OCI-LY1 (cell line): ENCODE measurements at regions not wholly inside any gene's neighbourhood (a gene's known extent, or its start where the extent isn't known, plus 50 kb on each side); places are given as distances from the start of the nearest gene placed in this dataset.
"Not testable (repeated sequence)": the region's sequence is repeated elsewhere in the genome, so short reads cannot be mapped to it uniquely, and the experiment has no call there.

Source experiments
- H2AFZ ChIP-seq: fragments of 200-600 bp; sonication (generic), shearing (Covaris generic); 2 replicates; pipeline ENCODE4 v1.6.0; 2014; ENCODE audit warnings: antibody characterized with exemption, mild to moderate bottlenecking, low read length
- H3F3A ChIP-seq: fragments of 200-600 bp; sonication (generic), shearing (Covaris generic); 2 replicates; pipeline ENCODE4 v1.6.0; 2014; ENCODE audit warnings: mild to moderate bottlenecking, antibody characterized with exemption, low read length, moderate library complexity; ENCODE audit not compliant: insufficient read depth
- H3K27ac ChIP-seq: fragments of 200-600 bp; sonication (generic); 2 replicates; pipeline ENCODE4 v1.5.1; 2014; ENCODE audit warnings: low read length, mixed run types, mild to moderate bottlenecking, low read depth; ENCODE audit not compliant: poor library complexity, severe bottlenecking
- H3K27me3 ChIP-seq: fragments of 200-600 bp; sonication (generic); 2 replicates; pipeline ENCODE4 v1.6.0; 2014; ENCODE audit warnings: antibody characterized with exemption, mild to moderate bottlenecking, low read length, moderate library complexity; ENCODE audit not compliant: insufficient read depth
- H3K36me3 ChIP-seq: fragments of 200-600 bp; sonication (generic); 2 replicates; pipeline ENCODE4 v1.6.1; 2014; ENCODE audit warnings: mild to moderate bottlenecking, antibody characterized with exemption, low read length, moderate library complexity, mixed read lengths; ENCODE audit not compliant: insufficient read depth
- H3K4me1 ChIP-seq: fragments of 200-600 bp; sonication (generic); 2 replicates; pipeline ENCODE4 v1.5.1; 2014; ENCODE audit warnings: mild to moderate bottlenecking, low read length, moderate library complexity; ENCODE audit not compliant: insufficient read depth, severe bottlenecking
- H3K4me2 ChIP-seq: fragments of 200-600 bp; sonication (generic), shearing (Covaris generic); 2 replicates; pipeline ENCODE4 v1.6.1; 2014; ENCODE audit warnings: low read length
- H3K4me3 ChIP-seq: fragments of 200-600 bp; sonication (generic); 2 replicates; pipeline ENCODE4 v1.5.1; 2014; ENCODE audit warnings: low read length, low read depth, mild to moderate bottlenecking, mixed read lengths; ENCODE audit not compliant: poor library complexity, severe bottlenecking
- H3K79me2 ChIP-seq: fragments of 200-600 bp; shearing (Covaris generic); 2 replicates; pipeline ENCODE4 v1.6.1; 2016; ENCODE audit warnings: mixed run types, low read length, mixed read lengths; ENCODE audit not compliant: insufficient read depth
- H3K9ac ChIP-seq: fragments of 200-600 bp; sonication (generic), shearing (Covaris generic); 2 replicates; pipeline ENCODE4 v1.6.1; 2014; ENCODE audit warnings: mild to moderate bottlenecking, low read length, mixed read lengths
- H3K9me2 ChIP-seq: fragments of 200-600 bp; sonication (generic), shearing (Covaris generic); 2 replicates; pipeline ENCODE4 v1.6.1; 2014; ENCODE audit warnings: low read depth, mild to moderate bottlenecking, low read length, mixed read lengths
- H3K9me3 ChIP-seq: fragments of 200-600 bp; shearing (Covaris generic); 2 replicates; pipeline ENCODE4 v1.6.1; 2014; ENCODE audit warnings: low read length, mixed read lengths
- H4K20me1 ChIP-seq: fragments of 200-600 bp; sonication (generic), shearing (Covaris generic); 2 replicates; pipeline ENCODE4 v1.6.0; 2016; ENCODE audit warnings: mild to moderate bottlenecking, low read length; ENCODE audit not compliant: insufficient read depth
- CTCF ChIP-seq: fragments of 200-600 bp; sonication (generic), shearing (Covaris generic); IDR thresholded peaks from 2 replicates; pipeline ENCODE4 v1.5.1; 2017; ENCODE audit warnings: mild to moderate bottlenecking, antibody characterized with exemption, low read length, moderate library complexity, mixed read lengths
- EZH2 ChIP-seq: fragments of 200-600 bp; sonication (generic), shearing (Covaris generic); IDR thresholded peaks from 2 replicates; pipeline ENCODE4 v1.8.0; 2017; ENCODE audit warnings: borderline replicate concordance, mixed run types, mild to moderate bottlenecking, antibody characterized with exemption, low read length, moderate library complexity, mixed read lengths

GRCh38 chr2:17223211-17223610, 295.0 kb downstream of the RAD51AP2 start:
- Histone ChIP-seq H3F3A (no peaks in the 10 kb centered on the region), H3K9me2 (no peaks in the 10 kb centered on the region), H4K20me1 (no peaks in the 10 kb centered on the region), H3K9ac (no peak overlapping the region), H3K79me2 (no peaks in the 10 kb centered on the region), H2AFZ (no peak overlapping the region), H3K9me3 (no peaks in the 10 kb centered on the region), H3K4me3 (no peak overlapping the region), H3K4me1 (no peaks in the 10 kb centered on the region), H3K27ac (no peak overlapping the region), H3K27me3 (no peaks in the 10 kb centered on the region), H3K36me3 (no peaks in the 10 kb centered on the region), H3K4me2 (no peak overlapping the region)
- TF ChIP-seq CTCF (no peak), EZH2 (no peak)

DNA sequence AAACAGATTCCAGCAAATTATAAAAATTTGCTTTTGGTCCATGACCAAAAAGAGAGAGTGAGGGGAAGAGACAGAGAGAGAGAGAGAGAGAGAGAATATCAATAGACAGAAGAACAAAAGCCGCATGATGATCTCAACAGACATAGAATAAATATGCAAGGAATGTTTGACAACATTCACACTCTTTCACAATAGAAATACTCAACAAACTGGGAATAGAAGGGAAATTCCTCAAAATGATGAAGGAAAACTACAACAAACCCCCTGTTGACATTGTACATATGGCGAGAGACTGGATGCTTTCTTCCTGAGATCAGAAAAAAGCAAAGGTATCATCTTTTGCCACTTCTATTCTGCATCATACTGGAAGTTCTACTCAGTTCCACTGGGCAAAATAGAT, 309.7 kb downstream of the RAD51AP2 start:
- no peak for TF ChIP-seq CTCF
- TF ChIP-seq EZH2, result no peak
- Histone ChIP-seq H3K27ac (no peak overlapping the region), H3K4me3 (no peak overlapping the region), H3K4me1 (no peaks in the 10 kb centered on the region), H3K4me2 (no peak overlapping the region), H2AFZ (no peak overlapping the region), H3K9ac (no peak overlapping the region), H3K27me3 (no peaks in the 10 kb centered on the region), H3K79me2 (no peaks in the 10 kb centered on the region), H3F3A (no peaks in the 10 kb centered on the region), H4K20me1 (no peaks in the 10 kb centered on the region), H3K36me3 (no peaks in the 10 kb centered on the region), H3K9me2 (no peaks in the 10 kb centered on the region), H3K9me3 (no peaks in the 10 kb centered on the region)

- Histone ChIP-seq H3K27me3 (no peaks in the 10 kb centered on the region), H3K4me3 (no peak overlapping the region), H3F3A (no peaks in the 10 kb centered on the region), H2AFZ (no peak overlapping the region), H3K9ac (no peak overlapping the region), H3K9me2 (no peaks in the 10 kb centered on the region), H3K4me2 (no peak overlapping the region), H3K27ac (no peak overlapping the region), H3K79me2 (no peaks in the 10 kb centered on the region), H3K9me3 (no peaks in the 10 kb centered on the region), H4K20me1 (no peaks in the 10 kb centered on the region), H3K4me1 (no peaks in the 10 kb centered on the region), H3K36me3 (no peaks in the 10 kb centered on the region)
- no peak for TF ChIP-seq CTCF
- TF ChIP-seq EZH2, result no peak
These were observed 311.5 kb downstream of the RAD51AP2 start for GRCh38 chr2:17206771-17207170.

DNA sequence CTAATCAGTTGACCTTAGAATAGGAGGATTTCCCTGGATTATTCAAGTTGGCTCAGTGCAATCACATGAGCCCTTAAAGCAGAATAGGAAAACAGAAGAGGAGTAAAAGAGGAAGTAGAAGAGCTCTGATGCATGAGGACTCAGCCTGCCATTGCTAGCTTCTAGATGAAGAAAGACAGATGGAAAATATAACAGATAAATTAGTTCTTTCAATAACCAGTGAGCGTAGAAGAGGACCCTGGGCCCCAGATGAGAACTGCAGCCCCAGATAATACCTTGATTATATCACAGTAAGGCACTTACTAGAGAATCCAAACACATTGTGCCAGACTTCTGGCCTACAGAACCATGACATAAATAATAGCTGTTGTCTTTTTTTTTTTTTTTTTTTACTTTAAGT, 314.0 kb downstream of the RAD51AP2 start:
- not testable (repeated sequence) for H3K9ac ChIP-seq, H2AFZ ChIP-seq, H3K27me3 ChIP-seq, H3K4me3 ChIP-seq, H3K9me2 ChIP-seq, H4K20me1 ChIP-seq, H3K4me2 ChIP-seq, H3K79me2 ChIP-seq, H3K9me3 ChIP-seq, H3K27ac ChIP-seq, H3F3A ChIP-seq, H3K4me1 ChIP-seq, H3K36me3 ChIP-seq

DNA sequence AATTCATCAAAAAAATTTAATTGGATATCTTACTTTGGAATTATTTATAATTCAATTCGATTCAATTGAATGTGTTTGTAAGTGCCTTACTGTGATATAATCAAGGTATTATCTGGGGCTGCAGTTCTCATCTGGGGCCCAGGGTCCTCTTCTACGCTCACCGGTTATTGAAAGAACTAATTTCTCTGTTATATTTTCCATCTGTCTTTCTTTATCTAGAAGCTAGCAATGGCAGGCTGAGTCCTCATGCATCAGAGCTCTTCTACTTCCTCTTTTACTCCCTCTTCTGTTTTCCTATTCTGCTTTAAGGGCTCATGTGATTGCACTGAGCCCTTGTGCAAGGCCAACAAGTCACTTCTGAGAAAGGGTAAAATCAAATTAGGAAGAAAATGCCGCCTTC, 315.6 kb downstream of the RAD51AP2 start:
- H3K9ac ChIP-seq, H3F3A ChIP-seq, H3K36me3 ChIP-seq, H3K4me2 ChIP-seq, H3K79me2 ChIP-seq, H4K20me1 ChIP-seq, H3K4me1 ChIP-seq, H3K27ac ChIP-seq, H3K4me3 ChIP-seq, H3K9me3 ChIP-seq, H3K9me2 ChIP-seq, H2AFZ ChIP-seq, H3K27me3 ChIP-seq: not testable (repeated sequence)
